Endothelial cell of umbilical vein (primary cell): ENCODE measurements at regions not wholly inside any gene's neighbourhood (a gene's known extent, or its start where the extent isn't known, plus 50 kb on each side); places are given as distances from the start of the nearest gene placed in this dataset.

Experiments
- BruUV-seq: library from RNA; stranded (reverse); fragments of 400-500 nt; replicated peaks from 2 replicates; lab custom pipeline; 2021; lab: Mats Ljungman, UMichigan
- CTCF ChIA-PET: fragments of 300-600, 350-600 bp; sonication (Branson Sonifier 250); formaldehyde crosslinking; loops from one replicate; lab custom pipeline; 2021; ENCODE audit warnings: antibody characterized with exemption, inconsistent platforms; lab: Charles Lee
- POLR2A ChIA-PET: fragments of 300-600, 350-600 bp; sonication (Branson Sonifier 250); formaldehyde crosslinking; loops from one replicate; lab custom pipeline; 2021; ENCODE audit warnings: antibody characterized with exemption, inconsistent platforms; lab: Charles Lee
- DNase-seq: peaks from one replicate; pipeline ENCODE4 v3.0.0-alpha.2; 2011; ENCODE audit warnings: low read depth, low spot score
- FAIRE-seq: peaks from 2 replicates; lab custom pipeline; 2011; peaks lifted over from hg19 to GRCh38; lab: Jason Lieb, UNC
- H2AFZ ChIP-seq: 2 replicates; pipeline ENCODE4 v1.6.0; 2012; ENCODE audit warnings: low read depth, low read length, control low read depth, inconsistent platforms
- H3K27ac ChIP-seq: 2 replicates; pipeline ENCODE4 v1.5.1; 2011; ENCODE audit warnings: low read depth, mild to moderate bottlenecking, control low read depth, low read length, moderate library complexity; ENCODE audit not compliant: insufficient read depth
- H3K27me3 ChIP-seq, 2 experiments: 2 replicates each; pipeline versions ENCODE4 v1.6.0 to v1.6.1; 2011; ENCODE audit warnings: low read length in 2 of 2, mixed read lengths in 1 of 2; ENCODE audit not compliant: control insufficient read depth in 2 of 2, insufficient read depth in 2 of 2
- H3K36me3 ChIP-seq, 2 experiments: 2 replicates in 1 of 2; 3 replicates in 1 of 2; pipeline ENCODE4 v1.5.1; 2011; ENCODE audit warnings: low read length in 2 of 2, mild to moderate bottlenecking in 1 of 2, moderate library complexity in 1 of 2; ENCODE audit not compliant: control insufficient read depth in 2 of 2, insufficient read depth in 2 of 2; ENCODE audit errors: extremely low read depth in 1 of 2
- H3K4me1 ChIP-seq: 3 replicates; pipeline ENCODE4 v1.5.1; 2011; ENCODE audit warnings: mild to moderate bottlenecking, low read length; ENCODE audit not compliant: control insufficient read depth, insufficient read depth; ENCODE audit errors: extremely low read depth
- H3K4me2 ChIP-seq: 2 replicates; pipeline ENCODE4 v1.6.1; 2011; ENCODE audit warnings: low read length, control low read depth, mixed read lengths; ENCODE audit not compliant: insufficient read depth
- H3K4me3 ChIP-seq, 3 experiments: fragments of 200-600 bp in 1 of 3; sonication (generic), shearing (Covaris generic) in 1 of 3; replicated peaks in 1 of 3; 2 replicates each; pipeline ENCODE4 v1.5.1; 2011 to 2016; ENCODE audit warnings: control low read depth in 3 of 3, low read length in 3 of 3, mild to moderate bottlenecking in 2 of 3, inconsistent platforms in 1 of 3, low read depth in 1 of 3, moderate library complexity in 1 of 3; ENCODE audit not compliant: insufficient read depth in 1 of 3
- H3K79me2 ChIP-seq: 2 replicates; pipeline ENCODE4 v1.6.0; 2012; ENCODE audit warnings: low read length, inconsistent platforms; ENCODE audit not compliant: control insufficient read depth, insufficient read depth
- H3K9ac ChIP-seq: replicated peaks from 2 replicates; pipeline ENCODE3; 2011; ENCODE audit warnings: low read length, control low read depth; ENCODE audit not compliant: insufficient read depth; ENCODE audit errors: extremely low read depth
- H3K9me1 ChIP-seq: replicated peaks from 3 replicates; pipeline ENCODE4 v1.6.0; 2011; ENCODE audit warnings: mild to moderate bottlenecking, low read length; ENCODE audit not compliant: control insufficient read depth, insufficient read depth; ENCODE audit errors: extremely low read depth
- H3K9me3 ChIP-seq: replicated peaks from 2 replicates; pipeline ENCODE4 v1.5.1; 2012; ENCODE audit warnings: low read length, inconsistent platforms; ENCODE audit not compliant: control insufficient read depth, insufficient read depth
- H4K20me1 ChIP-seq: replicated peaks from 2 replicates; pipeline ENCODE3; 2011; ENCODE audit warnings: mild to moderate bottlenecking, low read length; ENCODE audit not compliant: control insufficient read depth, insufficient read depth; ENCODE audit errors: extremely low read depth
- CTCF ChIP-seq, 2 donors: IDR thresholded peaks; 1 replicate in 1 of 2; 2 replicates in 1 of 2; pipeline ENCODE4 v1.5.1; 2011; ENCODE audit warnings: low read length in 2 of 2, mild to moderate bottlenecking in 2 of 2, moderate library complexity in 2 of 2, control low read depth in 1 of 2, inconsistent platforms in 1 of 2, low read depth in 1 of 2; ENCODE audit not compliant: insufficient read depth in 1 of 2; ENCODE audit errors: extremely low read depth in 1 of 2
- EZH2 ChIP-seq: IDR thresholded peaks from 2 replicates; pipeline ENCODE4 v1.6.1; 2012; ENCODE audit warnings: borderline replicate concordance, low read depth, mild to moderate bottlenecking, moderate library complexity, low read length, inconsistent platforms; ENCODE audit not compliant: severe bottlenecking
- FOS ChIP-seq: IDR thresholded peaks from 2 replicates; pipeline ENCODE4 v1.6.1; 2011; ENCODE audit warnings: mild to moderate bottlenecking, low read length, moderate library complexity, borderline replicate concordance; ENCODE audit not compliant: insufficient read depth
- GATA2 ChIP-seq: IDR thresholded peaks from 2 replicates; pipeline ENCODE4 v1.7.0; 2011; ENCODE audit warnings: low read depth, mild to moderate bottlenecking, moderate library complexity, mixed read lengths, low read length; ENCODE audit not compliant: insufficient read length, insufficient read depth
- MYC ChIP-seq: IDR thresholded peaks from one replicate; pipeline ENCODE4 v1.6.1; 2011; ENCODE audit warnings: mild to moderate bottlenecking, low read depth, low read length
- POLR2A ChIP-seq: IDR thresholded peaks from 2 replicates; pipeline ENCODE4 v1.6.1; 2012; ENCODE audit warnings: low read depth, mild to moderate bottlenecking, control low read depth, low read length
- POLR2AphosphoS5 ChIP-seq: IDR thresholded peaks from 2 replicates; pipeline ENCODE4 v1.6.1; 2012; ENCODE audit warnings: low read depth, mild to moderate bottlenecking, control low read depth, low read length, moderate library complexity; ENCODE audit not compliant: insufficient read depth
- dilution Hi-C: fragments of 300-500 bp; cut with MboI; formaldehyde crosslinking; loops from one replicate; pipeline ENCODE4 v1.15.0; 2019; ENCODE audit warnings: low sequenced_read_pairs; ENCODE audit not compliant: extremely low pct_ligation_motif_present
- intact Hi-C: fragments of 100-400 bp; cut with micrococcal nuclease; formaldehyde crosslinking; loops from one replicate; pipeline ENCODE4 v1.10.0; 2022

- intact Hi-C loops: no loop called here
- FAIRE-seq (no peak), DNase-seq (no peak)
- no peaks in the 10 kb centered on the region for H3K36me3 ChIP-seq
- no peak overlapping the region for H3K27ac ChIP-seq
- H3K9me3 ChIP-seq: no peaks in the 10 kb centered on the region
- no peaks in the 10 kb centered on the region for H3K4me1 ChIP-seq
- no peak overlapping the region for H3K9ac ChIP-seq
- no peak overlapping the region for H3K4me3 ChIP-seq
- H4K20me1 ChIP-seq: no peaks in the 10 kb centered on the region
- BruUV-seq: no TSS peak
- TF ChIP-seq CTCF (IDR thresholded peaks at IDR 0.05; ENCODE audit: extremely low read depth in 1 of 2, insufficient read depth in 1 of 2, low read depth in 1 of 2, low read length in 2 of 2) (no peak), POLR2A (no peak), FOS (no peak), POLR2AphosphoS5 (no peak), GATA2 (no peak), MYC (no peak), EZH2 (no peak)
- H2AFZ ChIP-seq: no peak overlapping the region
- ChIA-PET CTCF (interaction anchor here (1.2 kb wide), 1 partner anchor 13 kb away, joined by 3 read pairs; no protein-coding TSS in a partner anchor), POLR2A (no interaction called here)
- H3K79me2 ChIP-seq: no peaks in the 10 kb centered on the region
- H3K9me1 ChIP-seq: no peaks in the 10 kb centered on the region
- dilution Hi-C loops: no loop called here
- no peaks in the 10 kb centered on the region for H3K27me3 ChIP-seq
- H3K4me2 ChIP-seq: no peak overlapping the region
Measured at GRCh38 chr4:31334086-31334910, 614.1 kb downstream of the PCDH7 start.
